ENCODE measurements at regions not wholly inside any gene's neighbourhood (a gene's known extent, or its start where the extent isn't known, plus 50 kb on each side); places are given as distances from the start of the nearest gene placed in this dataset.

- no peak overlapping the region for H3K4me3 ChIP-seq (ENCODE audit: low read depth, low read length)
- BruUV-seq (replicated peaks) = no TSS peak
- H3K36me3 ChIP-seq (ENCODE audit: control insufficient read depth, insufficient read depth, low read length) = no peaks in the 10 kb centered on the region
- H3K4me1 ChIP-seq = no peaks in the 10 kb centered on the region
- POLR2A ChIA-PET = interaction anchor here (0.7 kb wide), 1 partner anchor 788 kb away, joined by 6 read pairs; no protein-coding TSS in a partner anchor
- no peak overlapping the region for H3K4me3 Mint-ChIP-seq (ENCODE audit: unreplicated experiment)
- CTCF ChIA-PET = interaction anchor here (0.7 kb wide), 1 partner anchor 632 kb away, joined by 3 read pairs; no protein-coding TSS in a partner anchor
- no peaks in the 10 kb centered on the region for H3K9me3 Mint-ChIP-seq (ENCODE audit: unreplicated experiment)
- TF ChIP-seq, protein P1, sequence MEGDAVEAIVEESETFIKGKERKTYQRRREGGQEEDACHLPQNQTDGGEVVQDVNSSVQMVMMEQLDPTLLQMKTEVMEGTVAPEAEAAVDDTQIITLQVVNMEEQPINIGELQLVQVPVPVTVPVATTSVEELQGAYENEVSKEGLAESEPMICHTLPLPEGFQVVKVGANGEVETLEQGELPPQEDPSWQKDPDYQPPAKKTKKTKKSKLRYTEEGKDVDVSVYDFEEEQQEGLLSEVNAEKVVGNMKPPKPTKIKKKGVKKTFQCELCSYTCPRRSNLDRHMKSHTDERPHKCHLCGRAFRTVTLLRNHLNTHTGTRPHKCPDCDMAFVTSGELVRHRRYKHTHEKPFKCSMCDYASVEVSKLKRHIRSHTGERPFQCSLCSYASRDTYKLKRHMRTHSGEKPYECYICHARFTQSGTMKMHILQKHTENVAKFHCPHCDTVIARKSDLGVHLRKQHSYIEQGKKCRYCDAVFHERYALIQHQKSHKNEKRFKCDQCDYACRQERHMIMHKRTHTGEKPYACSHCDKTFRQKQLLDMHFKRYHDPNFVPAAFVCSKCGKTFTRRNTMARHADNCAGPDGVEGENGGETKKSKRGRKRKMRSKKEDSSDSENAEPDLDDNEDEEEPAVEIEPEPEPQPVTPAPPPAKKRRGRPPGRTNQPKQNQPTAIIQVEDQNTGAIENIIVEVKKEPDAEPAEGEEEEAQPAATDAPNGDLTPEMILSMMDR (IDR thresholded peaks at IDR 0.05; ENCODE audit: insufficient read depth in 1 of 2, low read depth in 1 of 2, low read length in 1 of 2, severe bottlenecking in 1 of 2, unreplicated experiment in 1 of 2) = no peak
- H3K4me1 Mint-ChIP-seq (ENCODE audit: low read depth, unreplicated experiment) = no peaks in the 10 kb centered on the region
- no peak overlapping the region for H3K27ac Mint-ChIP-seq (ENCODE audit: unreplicated experiment)
- peaks cover 2% of the 10 kb centered on the region; the same call in 1 of the 2 replicates for H3K27me3 ChIP-seq (replicated peaks; ENCODE audit: control insufficient read depth, insufficient read depth, low read length)
- H3K36me3 Mint-ChIP-seq (ENCODE audit: insufficient read depth, unreplicated experiment) = no peaks in the 10 kb centered on the region
- H3K27me3 Mint-ChIP-seq (ENCODE audit: insufficient read depth, unreplicated experiment) = no peaks in the 10 kb centered on the region
- no peaks in the 10 kb centered on the region for H3K9me3 ChIP-seq
- intact Hi-C loops (cut with micrococcal nuclease; ENCODE audit: unreplicated experiment) = no loop called here
- DNase-seq = no peak
These were observed 132.1 kb upstream of the PELI2 start for GRCh38 chr14:55986069-55986468.

GRCh38 chr14:56000846-56001245 is 117.4 kb upstream of the PELI2 start:
- Mint-ChIP-seq H3K4me3 (ENCODE audit: unreplicated experiment) (no peak overlapping the region), H3K36me3 (ENCODE audit: insufficient read depth, unreplicated experiment) (no peaks in the 10 kb centered on the region), H3K9me3 (ENCODE audit: unreplicated experiment) (peaks cover 20% of the 10 kb centered on the region), H3K4me1 (ENCODE audit: low read depth, unreplicated experiment) (peaks cover 15% of the 10 kb centered on the region), H3K27ac (ENCODE audit: unreplicated experiment) (no peak overlapping the region), H3K27me3 (ENCODE audit: insufficient read depth, unreplicated experiment) (peaks cover 2% of the 10 kb centered on the region)
- BruUV-seq (replicated peaks) = no TSS peak
- H3K27me3 ChIP-seq (replicated peaks; ENCODE audit: control insufficient read depth, insufficient read depth, low read length) = no peaks in the 10 kb centered on the region
- intact Hi-C loops (cut with micrococcal nuclease; ENCODE audit: unreplicated experiment) = no loop called here
- peaks cover 31% of the 10 kb centered on the region for H3K4me1 ChIP-seq
- no peaks in the 10 kb centered on the region for H3K36me3 ChIP-seq (ENCODE audit: control insufficient read depth, insufficient read depth, low read length)
- H3K4me3 ChIP-seq (ENCODE audit: low read depth, low read length) = no peak overlapping the region
- ChIA-PET POLR2A (no interaction called here), CTCF (no interaction called here)
- H3K9me3 ChIP-seq = no peaks in the 10 kb centered on the region
- TF ChIP-seq, protein P1 (IDR thresholded peaks at IDR 0.05; ENCODE audit: insufficient read depth in 1 of 2, low read depth in 1 of 2, low read length in 1 of 2, severe bottlenecking in 1 of 2, unreplicated experiment in 1 of 2) = no peak
- DNase-seq = no peak

DNA sequence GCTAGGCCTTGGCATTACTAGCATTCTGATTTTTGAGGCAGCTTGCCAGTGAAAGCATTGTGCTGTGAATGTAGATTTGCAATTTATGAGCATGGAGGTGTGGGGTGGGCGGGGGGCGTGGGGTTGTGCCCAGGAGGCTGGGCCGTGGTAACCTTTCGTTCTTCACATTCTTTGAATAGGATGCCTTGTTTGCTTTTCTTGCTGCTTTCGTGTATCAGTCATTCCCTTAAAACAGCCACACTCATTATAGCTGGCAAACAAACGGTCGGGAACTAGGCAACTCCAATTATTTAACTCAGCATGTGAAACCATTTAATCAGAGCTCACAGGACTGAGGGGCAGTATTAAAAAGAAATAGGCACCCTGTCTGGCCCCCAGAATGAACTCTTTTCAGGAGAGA is 115.9 kb upstream of the PELI2 start:
- no peaks in the 10 kb centered on the region for H3K27me3 ChIP-seq (replicated peaks; ENCODE audit: control insufficient read depth, insufficient read depth, low read length)
- intact Hi-C loops (cut with micrococcal nuclease; ENCODE audit: unreplicated experiment) = no loop called here
- no peak overlapping the region for H3K4me3 ChIP-seq (ENCODE audit: low read depth, low read length)
- H3K9me3 ChIP-seq = no peaks in the 10 kb centered on the region
- H3K4me1 Mint-ChIP-seq (ENCODE audit: low read depth, unreplicated experiment) = peaks cover 15% of the 10 kb centered on the region
- H3K27ac Mint-ChIP-seq (ENCODE audit: unreplicated experiment) = peak overlapping the region; percentile 22
- TF ChIP-seq, protein P1 (IDR thresholded peaks at IDR 0.05; ENCODE audit: insufficient read depth in 1 of 2, low read depth in 1 of 2, low read length in 1 of 2, severe bottlenecking in 1 of 2, unreplicated experiment in 1 of 2) = no peak
- H3K27me3 Mint-ChIP-seq (ENCODE audit: insufficient read depth, unreplicated experiment) = no peaks in the 10 kb centered on the region
- H3K4me1 ChIP-seq = peaks cover 35% of the 10 kb centered on the region
- ChIA-PET POLR2A (no interaction called here), CTCF (interaction anchor here (0.7 kb wide), 1 partner anchor 96 kb away, joined by 5 read pairs; no protein-coding TSS in a partner anchor)
- peaks cover 20% of the 10 kb centered on the region for H3K9me3 Mint-ChIP-seq (ENCODE audit: unreplicated experiment)
- no peaks in the 10 kb centered on the region for H3K36me3 ChIP-seq (ENCODE audit: control insufficient read depth, insufficient read depth, low read length)
- peak in 1 of 2 experiments; percentile 25 for DNase-seq
- no peaks in the 10 kb centered on the region for H3K36me3 Mint-ChIP-seq (ENCODE audit: insufficient read depth, unreplicated experiment)
- no TSS peak for BruUV-seq (replicated peaks)
- no peak overlapping the region for H3K4me3 Mint-ChIP-seq (ENCODE audit: unreplicated experiment)
